GM23338 (cell line): ENCODE measurements at regions not wholly inside any gene's neighbourhood (a gene's known extent, or its start where the extent isn't known, plus 50 kb on each side); places are given as distances from the start of the nearest gene placed in this dataset.

Experiments used
- CTCF ChIP-seq, 2 experiments: fragments of 200-600 bp in 1 of 2; sonication (generic) in 1 of 2; conservative IDR thresholded peaks; 2 replicates each; pipeline versions ENCODE4 v1.5.1 to v1.6.1; 2016 to 2017; ENCODE audit warnings: antibody characterized with exemption in 2 of 2, low read depth in 2 of 2, mild to moderate bottlenecking in 2 of 2, moderate library complexity in 1 of 2
- ZNF331 ChIP-seq: fragments of 250-450 bp; sonication (Bioruptor Pico); IDR thresholded peaks from 2 replicates; pipeline ENCODE4 v1.5.0; 2020; ENCODE audit warnings: low read depth, mild to moderate bottlenecking, moderate library complexity

- TF ChIP-seq ZNF331 (no peak), CTCF (conservative IDR thresholded peaks at IDR 0.05; ENCODE audit: low read depth in 2 of 2) (no peak)
Measured at GRCh38 chr1:186775881-186776560, 52.7 kb upstream of the PLA2G4A start.
